B cell (primary cell): ENCODE measurements at regions not wholly inside any gene's neighbourhood (a gene's known extent, or its start where the extent isn't known, plus 50 kb on each side); places are given as distances from the start of the nearest gene placed in this dataset.

ENCODE experiments used
- ATAC-seq: fragments of 200-7000 bp; cut with Tn5 transposase; one replicate; pipeline ENCODE4 v1.10.0; 2021; ENCODE audit warnings: low read depth, mild to moderate bottlenecking, moderate number of reproducible peaks, moderate library complexity
- CTCF ChIA-PET: fragments of 350-600 bp; sonication (Branson Sonifier 250); formaldehyde crosslinking; loops from one replicate; lab custom pipeline; 2021; ENCODE audit warnings: antibody characterized with exemption, inconsistent platforms; lab: Charles Lee
- POLR2A ChIA-PET: fragments of 350-600 bp; sonication (Branson Sonifier 250); formaldehyde crosslinking; loops from one replicate; lab custom pipeline; 2021; ENCODE audit warnings: antibody characterized with exemption; lab: Charles Lee
- DNase-seq: peaks from one replicate; pipeline ENCODE4 v3.0.0; 2013
- H2AFZ ChIP-seq: 2 replicates; pipeline ENCODE4 v1.6.1; 2012; ENCODE audit warnings: mild to moderate bottlenecking, low read depth, low read length; ENCODE audit not compliant: insufficient read depth, poor library complexity, severe bottlenecking
- H3K27ac ChIP-seq, 2 donors: 1 replicate in 1 of 2; 2 replicates in 1 of 2; pipeline ENCODE4 v1.5.1; 2012 to 2013; ENCODE audit warnings: low read length in 2 of 2, mild to moderate bottlenecking in 2 of 2, moderate library complexity in 1 of 2
- H3K27me3 ChIP-seq, 4 experiments: fragments of 200-600 bp in 1 of 4; sonication (generic) in 1 of 4; replicated peaks in 1 of 4; 1 replicate in 2 of 4; 2 replicates in 2 of 4; pipeline versions ENCODE4 v1.6.1 to v1.7.0; 2013 to 2016; ENCODE audit warnings: low read length in 3 of 4, mild to moderate bottlenecking in 2 of 4, mixed read lengths in 1 of 4, moderate library complexity in 1 of 4; ENCODE audit not compliant: insufficient read depth in 4 of 4, control insufficient read depth in 3 of 4; ENCODE audit errors: control extremely low read depth in 1 of 4
- H3K36me3 ChIP-seq, 2 experiments: replicated peaks in 1 of 2; 1 replicate in 1 of 2; 2 replicates in 1 of 2; pipeline versions ENCODE4 v1.6.1 to v1.7.1; 2013; ENCODE audit warnings: low read length in 1 of 2; ENCODE audit not compliant: insufficient read depth in 2 of 2, control insufficient read depth in 1 of 2; ENCODE audit errors: control extremely low read depth in 1 of 2, extremely low read depth in 1 of 2
- H3K4me1 ChIP-seq, 2 donors: fragments of 200-600 bp in 1 of 2; sonication (generic) in 1 of 2; 1 replicate in 1 of 2; 2 replicates in 1 of 2; pipeline versions ENCODE4 v1.5.1 to v1.6.1; 2013 to 2017; ENCODE audit warnings: low read length in 2 of 2; ENCODE audit not compliant: control insufficient read depth in 2 of 2, insufficient read depth in 2 of 2
- H3K4me2 ChIP-seq: replicated peaks from 2 replicates; pipeline ENCODE3; 2012; ENCODE audit warnings: mild to moderate bottlenecking, low read depth, low read length; ENCODE audit not compliant: poor library complexity, severe bottlenecking
- H3K4me3 ChIP-seq, 5 experiments: fragments of 200-600 bp in 1 of 5; sonication (generic) in 1 of 5; 1 replicate in 3 of 5; 2 replicates in 2 of 5; pipeline versions ENCODE4 v1.5.1 to v1.7.0; 2011 to 2016; ENCODE audit warnings: low read length in 4 of 5, mild to moderate bottlenecking in 4 of 5, low read depth in 2 of 5, control low read depth in 1 of 5, moderate library complexity in 1 of 5; ENCODE audit not compliant: insufficient read depth in 1 of 5; ENCODE audit errors: control extremely low read depth in 1 of 5, extremely low read depth in 1 of 5
- H3K79me2 ChIP-seq: fragments of 200-600 bp; sonication (generic); one replicate; pipeline ENCODE4 v1.6.0; 2016; ENCODE audit warnings: low read length; ENCODE audit not compliant: control insufficient read depth, insufficient read depth
- H3K9ac ChIP-seq: fragments of 200-600 bp; sonication (generic); 2 replicates; pipeline ENCODE4 v1.6.1; 2017; ENCODE audit warnings: mild to moderate bottlenecking, low read length, moderate library complexity
- H3K9me3 ChIP-seq, 3 donors: one replicate each; pipeline versions ENCODE4 v1.6.1 to v1.7.1; 2013; ENCODE audit warnings: low read length in 2 of 3; ENCODE audit not compliant: control insufficient read depth in 2 of 3, insufficient read depth in 1 of 3; ENCODE audit errors: control extremely low read depth in 1 of 3
- H4K20me1 ChIP-seq: 2 replicates; pipeline ENCODE4 v1.6.0; 2012; ENCODE audit warnings: mild to moderate bottlenecking, low read length; ENCODE audit not compliant: insufficient read depth, control insufficient read depth, poor library complexity, severe bottlenecking
- H3K27ac Mint-ChIP-seq: one replicate; pipeline ENCODE4 v1.8.0; 2021; ENCODE audit warnings: mixed read lengths
- H3K27me3 Mint-ChIP-seq: one replicate; pipeline ENCODE4 v1.8.0; 2021; ENCODE audit warnings: mixed read lengths
- H3K4me1 Mint-ChIP-seq: one replicate; pipeline ENCODE4 v1.8.0; 2021; ENCODE audit warnings: mixed read lengths
- H3K4me3 Mint-ChIP-seq: one replicate; pipeline ENCODE4 v1.8.0; 2021; ENCODE audit warnings: mixed read lengths
- H3K9me3 Mint-ChIP-seq: one replicate; pipeline ENCODE4 v1.8.0; 2022; ENCODE audit warnings: mixed read lengths; ENCODE audit not compliant: insufficient read depth
- CTCF ChIP-seq: fragments of 200-600 bp; IDR thresholded peaks from one replicate; pipeline ENCODE4 v1.8.0; 2022; ENCODE audit warnings: antibody characterized with exemption, mild to moderate bottlenecking
- EZH2 ChIP-seq: IDR thresholded peaks from 2 replicates; pipeline ENCODE4 v1.6.1; 2012; ENCODE audit warnings: borderline replicate concordance, low read depth, mild to moderate bottlenecking, moderate library complexity, low read length; ENCODE audit not compliant: insufficient read depth, poor library complexity, severe bottlenecking
- WGBS: methylation state at CpG from one replicate; pipeline ENCODE4 v1.1.5; 2013; ENCODE audit warnings: missing lambda C conversion rate; ENCODE audit not compliant: insufficient coverage; 5-methylcytosine and 5-hydroxymethylcytosine counted together
- intact Hi-C: fragments of 100-400 bp; cut with micrococcal nuclease; formaldehyde crosslinking; loops from one replicate; pipeline ENCODE4 v1.10.0; 2022

- H3K36me3 ChIP-seq: no peaks in the 10 kb centered on the region
- Mint-ChIP-seq H3K4me3 (no peak overlapping the region), H3K27me3 (no peaks in the 10 kb centered on the region), H3K27ac (no peak overlapping the region), H3K4me1 (no peaks in the 10 kb centered on the region), H3K9me3 (no peaks in the 10 kb centered on the region)
- no peak overlapping the region for H3K9ac ChIP-seq
- no CpG with 5 or more reads among the region's 3 CpGs for WGBS
- no peaks in the 10 kb centered on the region for H3K4me1 ChIP-seq
- no peak overlapping the region for H3K27ac ChIP-seq
- TF ChIP-seq EZH2: no peak
- no peak for TF ChIP-seq CTCF
- DNase-seq (no peak), ATAC-seq (no peak)
- CTCF ChIA-PET: no interaction called here
- no peaks in the 10 kb centered on the region for H3K79me2 ChIP-seq
- H3K4me2 ChIP-seq: no peak overlapping the region
- intact Hi-C loops: no loop called here
- H3K4me3 ChIP-seq: no peak overlapping the region
- H3K9me3 ChIP-seq: no peaks in the 10 kb centered on the region
- no peaks in the 10 kb centered on the region for H3K27me3 ChIP-seq
- H2AFZ ChIP-seq: no peak overlapping the region
- POLR2A ChIA-PET: no interaction called here
- no peaks in the 10 kb centered on the region for H4K20me1 ChIP-seq
These were observed 655.4 kb upstream of the MKI67 start for GRCh38 chr10:128781637-128782036.

- Mint-ChIP-seq H3K4me1 (no peaks in the 10 kb centered on the region), H3K27me3 (peaks cover 8% of the 10 kb centered on the region), H3K4me3 (no peak overlapping the region), H3K9me3 (no peaks in the 10 kb centered on the region), H3K27ac (no peak overlapping the region)
- Histone ChIP-seq H4K20me1 (no peaks in the 10 kb centered on the region), H3K9me3 (no peaks in the 10 kb centered on the region), H3K4me3 (no peak overlapping the region), H3K4me2 (no peak overlapping the region), H3K27me3 (no peaks in the 10 kb centered on the region), H3K36me3 (no peaks in the 10 kb centered on the region), H3K4me1 (no peaks in the 10 kb centered on the region), H3K79me2 (no peaks in the 10 kb centered on the region), H3K9ac (no peak overlapping the region), H3K27ac (no peak overlapping the region), H2AFZ (no peak overlapping the region)
- intact Hi-C loops: no loop called here
- ChIA-PET POLR2A (no interaction called here), CTCF (no interaction called here)
- DNase-seq (no peak), ATAC-seq (no peak)
- TF ChIP-seq EZH2 (no peak), CTCF (no peak)
- no CpG with 5 or more reads among the region's 2 CpGs for WGBS
These were observed 658.2 kb upstream of the MKI67 start for GRCh38 chr10:128784444-128784843.
